ENCODE measurements at regions not wholly inside any gene's neighbourhood (a gene's known extent, or its start where the extent isn't known, plus 50 kb on each side); places are given as distances from the start of the nearest gene placed in this dataset.

GRCh38 chr22:47587861-47588577, 825.6 kb downstream of the TBC1D22A start:
- H3K27me3 ChIP-seq (ENCODE audit: insufficient read depth in 3 of 3, low read length in 2 of 3): no peaks in the 10 kb centered on the region
- no peaks in the 10 kb centered on the region for H3K36me3 ChIP-seq (ENCODE audit: insufficient read depth in 1 of 2, low read depth in 1 of 2)
- H3K4me3 ChIP-seq: no peak overlapping the region
- DNase-seq (peak in 1 of 2 donors; percentile 6), ATAC-seq (no peak)
- no peaks in the 10 kb centered on the region for H3K4me1 ChIP-seq
- H3K27ac ChIP-seq: no peak overlapping the region
- 61 to 76% (median 69%) methylated on average over 9 of the region's 9 CpGs for WGBS, 3 donors
- peaks cover 3% of the 10 kb centered on the region for H3K9me3 ChIP-seq
- intact Hi-C loops (cut with DNase I): no loop called here
- TF ChIP-seq CTCF (IDR thresholded peaks at IDR 0.05): no peak

GRCh38 chr22:47587361-47587760, 824.9 kb downstream of the TBC1D22A start:
- ATAC-seq (no peak), DNase-seq (no peak)
- intact Hi-C loops (cut with DNase I): no loop called here

GRCh38 chr22:47586946-47587345, 824.5 kb downstream of the TBC1D22A start:
- 60 to 65% (median 63%) methylated on average over 6 of the region's 6 CpGs for WGBS, 3 donors
- Histone ChIP-seq H3K9me3 (peaks cover 3% of the 10 kb centered on the region), H3K36me3 (ENCODE audit: insufficient read depth in 1 of 2, low read depth in 1 of 2) (no peaks in the 10 kb centered on the region), H3K27me3 (ENCODE audit: insufficient read depth in 3 of 3, low read length in 2 of 3) (no peaks in the 10 kb centered on the region), H3K4me1 (no peaks in the 10 kb centered on the region), H3K27ac (no peak overlapping the region), H3K4me3 (no peak overlapping the region)
- intact Hi-C loops (cut with DNase I): no loop called here
- DNase-seq: peak in 1 of 2 donors; percentile 25
- ATAC-seq: no peak
- TF ChIP-seq CTCF (IDR thresholded peaks at IDR 0.05): no peak

More at GRCh38 chr22:47587361-47587760, 824.9 kb downstream of the TBC1D22A start:
- H3K4me3 ChIP-seq: no peak overlapping the region
- TF ChIP-seq CTCF (IDR thresholded peaks at IDR 0.05): no peak
- no peak overlapping the region for H3K27ac ChIP-seq
- no peaks in the 10 kb centered on the region for H3K4me1 ChIP-seq
- H3K36me3 ChIP-seq (ENCODE audit: insufficient read depth in 1 of 2, low read depth in 1 of 2): no peaks in the 10 kb centered on the region
- H3K9me3 ChIP-seq: peaks cover 3% of the 10 kb centered on the region
- H3K27me3 ChIP-seq (ENCODE audit: insufficient read depth in 3 of 3, low read length in 2 of 3): no peaks in the 10 kb centered on the region
- 73 to 77% (median 76%) methylated on average over 7 of the region's 7 CpGs for WGBS, 3 donors

- WGBS, 3 donors: 71 to 81% (median 75%) methylated on average over 3 of the region's 3 CpGs
- no peak overlapping the region for H3K4me3 ChIP-seq
- H3K27ac ChIP-seq: no peak overlapping the region
- peaks cover 3% of the 10 kb centered on the region for H3K9me3 ChIP-seq
- intact Hi-C loops (cut with DNase I): no loop called here
- no peak for ATAC-seq
- H3K36me3 ChIP-seq (ENCODE audit: insufficient read depth in 1 of 2, low read depth in 1 of 2): no peaks in the 10 kb centered on the region
- H3K4me1 ChIP-seq: no peaks in the 10 kb centered on the region
- no peak for TF ChIP-seq CTCF (IDR thresholded peaks at IDR 0.05)
- DNase-seq: peak in 1 of 2 donors; percentile 8
- H3K27me3 ChIP-seq (ENCODE audit: insufficient read depth in 3 of 3, low read length in 2 of 3): no peaks in the 10 kb centered on the region
Measured at GRCh38 chr22:47586038-47586437, 823.6 kb downstream of the TBC1D22A start.

Measured in psoas muscle (tissue), 7 donors.